GM19239 (cell line): ENCODE measurements at regions not wholly inside any gene's neighbourhood (a gene's known extent, or its start where the extent isn't known, plus 50 kb on each side); places are given as distances from the start of the nearest gene placed in this dataset.

Source experiments
- DNase-seq: peaks from one replicate; pipeline ENCODE4 v3.0.0; 2011; ENCODE audit warnings: low spot score; ENCODE audit not compliant: insufficient read length
- FAIRE-seq: peaks from 2 replicates; lab custom pipeline; 2011; peaks lifted over from hg19 to GRCh38; lab: Jason Lieb, UNC

DNA sequence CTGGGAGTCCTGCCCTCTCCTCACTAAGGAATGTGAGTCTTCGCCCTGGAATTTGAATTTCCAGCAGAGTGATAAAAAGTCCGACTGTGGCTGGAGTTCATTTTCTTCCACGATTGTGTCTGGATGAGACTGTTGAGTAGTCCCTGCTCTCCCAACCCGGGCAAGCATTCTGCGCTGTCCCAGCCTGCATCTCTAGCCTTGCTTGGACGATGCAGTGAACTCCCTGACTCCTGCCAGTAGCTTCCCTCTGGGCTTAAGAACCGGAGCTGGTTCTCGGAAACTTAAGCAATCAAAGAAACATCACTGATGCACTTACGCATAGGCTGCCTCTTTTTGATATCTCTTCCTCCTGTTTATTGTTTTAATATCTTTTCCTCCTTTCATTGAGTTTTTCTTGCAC is 116.0 kb upstream of the FZD8 start:
- no peak for DNase-seq
- no peak for FAIRE-seq

DNA sequence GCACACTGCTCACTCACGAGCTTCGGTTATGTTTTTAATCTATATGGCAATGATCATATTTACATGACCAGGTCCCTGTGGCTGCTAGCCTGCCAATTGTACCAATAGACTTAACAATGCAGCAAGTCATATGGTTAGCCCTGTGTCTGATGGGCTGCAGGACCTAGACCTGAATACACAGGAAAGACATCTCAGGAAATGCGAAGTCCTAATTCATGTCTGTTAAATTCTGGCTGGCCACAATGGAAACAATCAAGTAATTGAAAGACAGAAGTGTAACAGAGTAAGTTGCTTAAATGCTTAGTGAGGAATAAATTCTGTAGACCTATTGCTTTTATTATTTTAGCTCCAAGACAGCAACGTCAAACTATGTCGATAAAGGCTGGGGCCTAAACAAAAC is 112.4 kb upstream of the FZD8 start:
- DNase-seq, result no peak
- no peak for FAIRE-seq

DNA sequence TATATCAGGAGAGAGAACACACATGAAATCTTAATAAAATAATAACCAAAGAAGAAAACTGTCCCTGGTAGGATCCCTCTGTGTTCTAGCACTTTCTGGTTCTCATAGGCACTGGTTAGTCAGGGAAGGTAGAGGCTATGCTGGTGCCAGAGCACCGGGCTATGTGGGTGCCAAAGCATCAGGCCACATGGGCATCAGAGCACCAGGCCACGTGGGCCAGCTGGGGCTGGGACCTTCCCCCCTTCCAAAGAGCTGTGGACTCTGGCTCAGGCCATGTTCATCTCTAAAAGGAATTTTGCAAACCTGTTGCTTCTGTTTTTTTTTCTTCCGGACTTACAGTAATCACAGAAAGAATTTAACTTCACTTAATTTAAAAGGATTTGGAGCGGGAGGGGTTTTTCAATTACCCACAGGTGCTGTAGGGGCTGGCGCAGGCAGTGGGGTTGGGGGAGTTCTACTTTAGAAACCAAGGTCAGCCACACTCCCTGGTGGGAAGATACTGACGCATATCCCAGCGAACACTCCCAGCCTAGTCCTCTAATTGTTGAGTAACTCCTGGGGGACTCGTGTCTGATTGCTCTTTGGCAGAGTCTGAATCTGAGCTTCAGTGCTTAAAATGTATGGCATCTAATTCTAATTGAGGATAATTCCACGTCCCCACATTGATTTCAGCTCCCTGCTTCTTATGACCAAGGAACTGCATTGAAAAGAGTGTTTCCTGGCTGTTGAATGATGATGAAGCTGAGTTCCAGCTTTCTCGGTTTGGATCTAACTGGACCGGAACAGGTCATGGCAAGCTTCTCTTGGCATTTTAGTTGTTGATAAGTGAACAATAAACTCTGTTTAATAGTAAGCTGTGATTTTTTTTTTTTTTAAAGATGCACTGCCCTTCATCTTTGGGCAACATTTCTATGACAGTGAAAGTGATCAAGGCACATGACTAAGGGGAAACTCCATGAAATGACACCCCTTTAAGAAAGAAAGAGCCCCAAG is 110.7 kb upstream of the FZD8 start:
- no peak for DNase-seq
- FAIRE-seq, result no peak

DNA sequence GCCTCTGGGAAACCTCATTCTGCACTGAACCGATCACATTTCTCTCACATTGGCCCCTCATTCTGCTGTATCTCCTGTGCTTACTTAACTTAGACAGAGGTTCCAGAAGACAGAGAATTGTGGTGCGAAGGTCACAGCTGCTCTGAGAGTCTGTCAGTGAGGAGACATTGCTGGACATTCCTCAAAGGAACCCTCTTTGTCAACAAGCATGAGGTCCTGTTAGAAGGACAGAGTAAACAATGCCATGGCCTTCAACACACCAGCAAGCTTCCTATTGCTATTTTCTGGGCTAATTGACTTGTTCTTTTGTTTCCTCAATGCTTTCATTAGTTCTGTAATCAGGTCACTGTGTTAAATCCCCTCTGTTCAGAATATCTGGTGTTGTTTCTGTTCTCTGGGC is 109.3 kb upstream of the FZD8 start:
- FAIRE-seq (no peak), DNase-seq (no peak)

DNA sequence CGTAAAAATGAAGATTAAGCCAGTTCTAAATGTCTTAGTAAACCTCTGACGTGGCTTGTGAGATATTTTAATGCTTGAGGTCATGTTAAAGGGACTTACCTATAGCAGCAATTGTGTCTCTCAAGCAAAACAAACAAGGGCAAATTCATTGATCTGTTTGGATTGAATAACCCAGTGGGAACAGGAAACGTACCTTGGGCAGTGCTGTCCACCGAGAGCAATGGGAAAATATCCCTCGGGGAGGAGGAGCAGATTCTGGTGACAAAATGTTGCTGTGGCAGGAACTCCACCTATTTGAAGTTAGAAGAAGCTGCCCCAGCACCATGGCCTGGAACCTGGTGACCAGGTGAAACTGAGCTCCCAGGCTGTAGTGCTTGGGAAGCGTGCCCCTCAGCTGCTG is 107.1 kb upstream of the FZD8 start:
- DNase-seq, result no peak
- no peak for FAIRE-seq

DNA sequence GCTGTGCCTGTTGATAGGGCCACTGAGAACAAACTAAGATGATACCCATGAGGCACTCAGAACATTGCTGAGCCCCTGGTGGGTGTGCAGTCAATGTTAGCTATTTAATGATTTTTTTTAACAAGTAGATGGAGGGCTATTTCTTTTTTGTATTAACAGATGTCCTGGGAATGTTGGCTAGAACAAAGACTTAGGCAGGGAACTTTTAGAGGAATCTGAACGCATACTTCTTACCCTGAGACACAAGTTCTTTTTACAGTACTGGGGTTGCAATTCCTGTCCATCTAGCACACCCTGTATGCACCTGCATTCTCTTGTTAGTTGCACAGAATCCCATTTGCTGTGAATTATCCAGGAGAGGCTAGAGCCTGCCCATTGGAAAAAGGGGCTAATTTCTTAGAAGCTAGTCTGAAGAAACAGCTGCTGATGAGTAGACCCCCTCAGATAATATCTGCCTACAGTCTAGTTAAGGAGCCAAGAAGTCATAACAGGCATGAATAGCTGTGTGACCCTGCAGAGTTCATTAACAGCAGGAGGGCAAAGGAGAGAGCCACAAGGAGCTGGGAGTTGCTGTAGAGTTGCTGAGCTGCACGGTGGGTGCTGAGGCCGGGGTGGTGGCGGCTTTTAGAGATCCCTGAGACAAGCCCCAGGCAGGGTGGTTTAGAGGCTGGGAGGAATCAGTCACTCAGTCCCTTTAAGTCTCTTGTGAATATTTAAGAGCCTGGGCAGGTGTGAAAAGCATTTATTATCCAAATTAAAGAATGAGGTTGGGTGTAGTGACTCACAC is 103.7 kb upstream of the FZD8 start:
- FAIRE-seq, result no peak

DNA sequence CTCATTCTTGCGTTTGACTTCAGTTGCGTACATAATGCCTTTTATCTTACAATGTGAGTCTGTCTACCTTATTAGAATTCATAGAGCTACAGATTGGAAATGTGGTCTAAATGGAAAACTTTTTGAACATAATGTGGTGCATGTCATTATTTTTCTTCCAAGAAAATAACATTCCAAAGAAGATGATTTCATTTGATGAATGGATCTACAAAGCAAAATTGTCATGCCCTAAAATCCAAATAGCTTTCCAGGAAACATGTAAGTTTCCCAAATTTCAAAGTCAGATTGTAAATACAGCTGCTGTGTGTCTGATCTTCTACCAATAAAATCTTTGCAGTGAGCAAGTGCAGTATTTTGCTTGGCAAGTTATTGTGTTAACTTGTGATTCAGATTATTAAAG is 101.8 kb upstream of the FZD8 start:
- FAIRE-seq (no peak), DNase-seq (no peak)

More for the DNA sequence above, 103.7 kb upstream of the FZD8 start:
- no peak for DNase-seq

DNA sequence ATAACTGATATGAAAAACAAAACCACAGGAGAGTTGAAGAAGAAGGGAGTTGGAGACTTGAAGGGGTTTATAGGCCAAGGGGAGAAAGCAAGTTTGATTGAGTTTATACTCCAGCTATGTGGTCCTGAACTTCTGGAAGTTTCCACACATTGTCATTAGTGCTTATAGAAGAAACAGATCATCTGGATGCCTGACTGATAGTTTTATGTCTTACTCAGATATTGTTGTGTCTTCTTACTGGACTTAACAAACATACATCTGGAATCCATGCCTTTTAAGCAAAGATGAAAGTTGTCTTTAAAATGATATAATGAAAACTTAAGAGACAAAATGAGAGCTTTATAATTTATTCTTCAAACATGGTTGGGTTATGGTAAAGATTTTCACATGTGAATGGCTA is 101.3 kb upstream of the FZD8 start:
- FAIRE-seq, result no peak
- DNase-seq, result no peak

DNA sequence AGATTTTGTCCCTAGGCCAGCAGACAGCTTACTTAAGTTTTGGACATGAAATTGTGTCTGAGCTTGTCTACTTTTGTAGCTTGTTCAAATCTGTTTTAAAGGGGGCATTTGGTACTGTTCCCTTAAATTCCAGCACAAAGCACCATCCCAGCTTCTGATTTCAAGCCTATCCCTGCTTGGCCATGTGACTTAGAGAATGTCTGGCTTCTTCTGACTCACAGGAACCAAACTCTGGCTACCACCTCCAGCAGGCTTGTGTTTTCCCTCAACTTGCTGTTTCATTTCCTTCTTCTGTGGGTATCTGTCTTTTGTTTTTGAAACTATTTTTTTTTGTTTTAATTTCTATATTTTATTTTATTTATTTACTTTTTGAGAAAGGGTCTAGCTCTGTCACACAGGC is 97.9 kb upstream of the FZD8 start:
- no peak for DNase-seq
- no peak for FAIRE-seq

DNA sequence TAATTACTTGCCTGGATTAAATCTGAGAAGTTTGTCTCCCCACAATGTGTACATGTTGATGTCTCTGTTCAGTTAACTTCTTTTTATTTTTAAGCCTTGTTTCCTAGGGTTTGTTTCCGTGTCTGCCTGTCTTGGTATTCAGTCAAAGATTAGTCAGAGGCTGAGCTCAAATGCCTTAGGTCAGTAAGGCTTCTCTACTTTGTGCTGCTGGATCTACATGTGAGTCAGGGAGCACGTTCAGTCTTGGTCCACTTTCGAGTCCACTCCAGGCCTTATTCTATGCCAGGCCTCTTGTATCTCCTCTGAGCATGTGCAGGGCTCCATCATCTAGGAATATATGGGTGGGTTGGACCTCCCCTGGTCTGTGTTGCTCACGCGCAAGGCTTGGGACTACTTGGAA is 93.3 kb upstream of the FZD8 start:
- DNase-seq (no peak), FAIRE-seq (no peak)

DNA sequence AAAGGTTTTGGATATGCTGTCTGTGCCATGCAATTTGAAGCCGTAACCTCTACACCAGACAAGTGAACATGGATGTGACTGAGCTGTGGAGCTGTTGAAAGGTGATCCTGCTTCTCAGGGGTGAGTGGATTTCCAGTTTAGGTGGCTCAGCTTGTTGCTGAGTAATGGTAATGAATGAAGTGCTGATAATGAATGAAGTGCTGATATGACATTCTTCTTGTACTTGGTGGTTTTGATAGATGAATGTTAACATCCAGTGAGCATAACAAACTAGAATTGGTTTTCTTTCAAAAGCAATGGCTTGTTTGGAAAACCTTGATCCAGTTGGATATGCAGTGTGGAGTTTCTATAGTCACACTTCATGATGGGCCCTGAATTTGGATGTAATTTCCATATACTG is 89.7 kb upstream of the FZD8 start:
- FAIRE-seq (no peak), DNase-seq (no peak)

DNA sequence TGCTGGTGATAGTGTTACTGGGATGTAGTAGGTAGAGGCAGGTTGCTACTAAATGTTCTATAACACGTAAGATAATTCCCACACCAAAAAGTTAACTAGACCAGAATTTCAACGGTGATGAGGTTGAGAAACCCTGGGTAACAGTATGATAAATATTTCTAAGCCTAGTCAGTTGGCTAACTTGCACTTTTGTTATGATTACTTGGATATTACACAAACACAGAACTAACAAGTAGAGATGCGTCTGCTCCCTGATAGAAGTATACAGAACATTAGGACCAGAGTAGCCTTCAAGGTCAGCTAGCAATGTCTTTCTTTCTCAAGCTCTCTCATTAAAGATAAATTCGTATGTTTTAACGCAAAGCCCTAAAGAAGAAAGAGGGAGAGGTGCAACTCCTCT is 86.2 kb upstream of the FZD8 start:
- FAIRE-seq, result no peak
- DNase-seq, result no peak

DNA sequence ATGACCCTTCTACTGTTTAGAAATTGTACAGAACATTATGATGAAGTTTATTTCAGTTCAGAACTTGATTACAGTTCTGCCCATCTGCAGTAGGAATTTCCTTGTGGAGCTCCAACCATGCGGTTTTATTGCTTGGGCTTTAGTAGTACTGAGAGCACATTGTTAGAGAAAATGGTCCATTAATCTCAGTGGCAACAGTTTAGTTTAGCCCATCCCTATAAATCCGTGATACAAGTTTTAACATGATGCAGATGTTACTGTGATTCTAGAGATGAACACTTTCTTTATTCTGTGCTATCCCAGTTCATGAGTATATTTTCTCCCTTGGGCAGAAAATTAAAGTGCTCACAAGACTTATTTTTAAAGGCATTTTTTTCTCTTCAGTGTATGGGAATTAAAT is 84.8 kb upstream of the FZD8 start:
- FAIRE-seq (no peak), DNase-seq (no peak)

DNA sequence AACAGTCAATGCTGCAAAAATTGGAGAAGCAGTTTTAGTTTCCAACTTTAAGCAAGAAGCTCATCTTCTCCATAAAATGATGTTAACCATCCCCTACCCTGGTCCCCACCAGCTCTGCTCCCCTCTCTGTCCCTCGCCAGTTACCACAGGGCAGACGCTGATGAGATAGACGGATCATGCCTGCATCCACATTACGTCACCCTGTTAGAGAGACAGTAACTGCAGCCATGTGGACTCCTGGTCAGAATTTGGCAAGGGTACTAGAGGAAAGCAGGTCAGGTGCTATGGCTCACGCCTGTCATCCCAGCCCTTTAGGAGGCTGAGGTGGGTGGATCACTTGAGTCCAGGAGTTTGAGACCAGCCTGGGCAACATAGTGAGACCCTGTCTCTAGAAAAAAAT is 81.9 kb upstream of the FZD8 start:
- FAIRE-seq (no peak), DNase-seq (no peak)

DNA sequence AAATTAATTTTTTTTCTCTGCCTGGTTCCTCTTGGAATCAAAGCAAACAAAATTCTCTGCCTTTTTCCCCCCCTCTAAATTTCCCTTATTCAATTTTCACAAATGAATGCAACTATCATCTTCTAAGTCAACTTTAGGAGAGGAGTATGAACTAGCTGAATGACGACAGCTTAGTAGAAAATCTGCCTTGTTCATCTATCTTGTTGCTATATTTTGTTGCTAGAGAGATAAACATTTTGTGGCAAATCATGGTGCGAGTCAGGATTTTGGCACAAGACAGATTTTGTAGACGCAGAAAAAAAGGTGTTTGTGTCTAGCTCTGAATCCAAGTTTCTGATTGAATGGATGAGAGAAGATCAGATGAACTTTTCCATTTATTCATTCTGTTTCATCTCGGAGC is 81.0 kb upstream of the FZD8 start:
- no peak for DNase-seq
- no peak for FAIRE-seq

DNA sequence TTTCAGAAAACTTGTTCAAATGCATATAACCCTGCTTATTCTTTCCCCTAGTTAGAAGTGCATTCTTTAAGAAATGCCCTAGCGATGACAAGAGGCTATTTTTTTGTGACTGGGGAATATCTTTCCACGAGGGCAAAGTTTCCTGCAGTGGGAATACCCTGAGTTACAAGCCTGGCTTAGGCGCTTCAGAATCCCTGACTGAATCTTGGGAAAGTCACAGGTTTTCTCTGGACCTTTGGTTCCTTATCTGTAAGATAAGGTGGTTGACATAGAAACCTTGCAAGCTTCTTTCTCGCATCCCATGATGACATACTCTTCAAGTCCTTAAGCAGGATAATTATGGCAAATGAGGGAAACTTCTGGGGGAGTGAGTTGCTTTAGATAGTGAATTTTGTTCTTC is 80.5 kb upstream of the FZD8 start:
- FAIRE-seq, result no peak

DNA sequence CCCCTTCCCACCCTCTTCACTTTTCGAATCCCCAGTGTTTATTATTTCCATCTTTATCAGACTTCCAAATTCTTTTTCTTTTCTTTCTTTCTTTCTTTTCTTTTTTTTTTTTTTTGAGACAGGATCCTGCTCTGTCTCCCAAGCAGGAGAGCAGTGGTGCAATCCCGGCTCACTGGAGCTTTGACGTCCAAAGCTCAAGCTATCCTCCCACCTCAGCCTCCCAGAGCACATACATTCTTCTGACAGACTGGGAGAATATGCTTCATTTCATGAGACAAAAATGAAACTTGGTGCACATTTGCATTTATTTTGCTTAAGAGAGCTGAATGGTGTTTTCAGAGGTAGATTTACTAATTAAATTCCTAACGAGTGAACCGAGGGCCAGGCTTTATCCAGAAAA is 80.1 kb upstream of the FZD8 start:
- FAIRE-seq (no peak), DNase-seq (no peak)

More for the DNA sequence above, 80.5 kb upstream of the FZD8 start:
- DNase-seq, result no peak

DNA sequence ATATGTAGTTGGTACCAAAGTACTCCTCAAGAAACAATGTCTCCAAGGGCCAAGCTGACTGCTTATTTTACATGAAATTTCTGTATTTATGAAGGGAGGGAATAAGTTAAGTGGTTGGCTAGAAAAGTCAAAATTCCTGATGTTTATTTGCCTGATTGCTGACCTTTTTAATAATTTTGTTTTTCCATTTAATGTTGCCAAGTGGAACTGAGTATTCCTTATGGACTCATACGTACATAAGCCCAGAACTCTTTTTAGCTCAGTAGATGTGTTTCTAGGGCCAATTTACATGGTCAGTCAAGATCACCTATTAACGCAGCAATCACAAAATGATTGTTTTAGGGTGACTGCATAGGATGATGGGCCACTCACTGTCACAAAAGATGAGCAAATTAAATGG is 78.3 kb upstream of the FZD8 start:
- FAIRE-seq, result no peak

DNA sequence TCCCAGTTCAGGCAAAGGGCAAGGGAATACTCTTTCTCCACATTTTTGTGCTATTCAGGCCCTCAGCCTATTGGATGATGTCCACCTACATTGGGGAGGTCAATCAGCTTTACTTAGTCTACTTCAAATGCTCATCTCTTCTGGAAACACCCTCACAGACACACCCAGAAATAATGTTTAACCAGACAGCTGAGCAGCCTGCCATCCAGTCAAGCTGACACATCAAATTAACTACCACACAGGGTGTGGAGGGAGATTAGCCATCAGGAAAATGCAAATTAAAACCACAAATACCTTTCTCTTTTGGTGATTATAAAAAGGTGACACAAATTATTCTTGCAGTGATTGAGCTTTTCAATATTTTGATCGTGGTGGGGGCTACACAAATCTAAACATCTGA is 74.7 kb upstream of the FZD8 start:
- FAIRE-seq, result no peak
- DNase-seq, result no peak

More for the DNA sequence above, 78.3 kb upstream of the FZD8 start:
- DNase-seq, result no peak

DNA sequence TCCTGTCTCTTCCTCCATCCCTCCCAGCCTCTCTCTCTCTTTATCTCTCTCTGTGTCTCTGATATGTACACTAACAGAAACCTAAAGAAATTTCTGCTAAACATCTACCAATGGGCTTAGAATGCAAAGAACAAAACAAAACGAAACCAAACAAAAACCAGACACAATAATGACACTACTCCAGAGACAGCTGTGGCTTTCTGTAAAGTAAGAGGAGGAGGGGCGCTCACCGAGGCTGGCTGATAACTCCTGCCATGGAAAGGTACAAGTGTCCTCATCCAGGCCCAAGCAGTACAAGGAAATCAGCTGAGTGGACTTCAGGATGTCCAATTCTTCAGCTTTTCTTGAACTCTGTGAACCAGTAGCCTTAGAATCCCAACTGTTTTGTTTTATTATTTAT is 70.4 kb upstream of the FZD8 start:
- no peak for DNase-seq
- FAIRE-seq, result no peak

DNA sequence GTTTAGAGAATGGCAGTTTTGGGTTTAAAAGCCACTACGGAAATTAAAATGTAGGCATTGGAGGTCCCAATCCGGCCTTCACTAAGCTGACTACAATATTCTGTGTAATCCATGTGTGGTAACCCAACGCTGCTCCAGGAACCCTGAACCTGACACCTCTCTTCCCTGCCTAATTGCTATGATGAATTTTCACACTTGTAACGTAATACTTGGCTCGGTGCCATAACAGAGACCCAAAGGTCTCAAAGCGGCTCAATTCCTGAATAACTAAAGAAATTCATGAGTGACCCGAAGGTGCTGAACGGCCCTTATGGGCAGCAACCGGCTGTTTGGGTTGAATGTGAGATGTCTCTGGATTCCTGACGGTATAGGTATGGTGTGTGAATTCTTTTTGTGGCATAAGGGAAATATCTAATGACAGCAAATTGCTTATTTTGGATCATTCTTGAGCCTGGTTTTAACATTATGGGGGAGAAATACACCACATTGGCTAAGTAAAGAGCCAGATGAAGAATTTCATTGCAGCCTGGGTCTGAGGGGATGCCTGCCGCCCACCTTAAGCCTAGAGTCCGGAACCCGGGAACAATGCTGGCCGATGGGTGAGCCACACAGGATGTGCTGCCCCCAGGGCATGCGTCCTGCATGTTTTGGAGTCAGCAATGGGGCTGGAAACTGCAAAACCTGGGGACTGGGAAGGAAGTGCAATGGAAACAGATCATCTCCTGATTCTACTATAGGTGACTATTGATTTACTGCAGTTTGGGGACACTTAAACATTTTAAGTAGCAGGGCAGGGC is 69.7 kb upstream of the FZD8 start:
- DNase-seq (no peak), FAIRE-seq (no peak)
